Astrocyte (in vitro differentiated cells and primary cell): ENCODE measurements at regions not wholly inside any gene's neighbourhood (a gene's known extent, or its start where the extent isn't known, plus 50 kb on each side); places are given as distances from the start of the nearest gene placed in this dataset.
"Not testable (repeated sequence)": the region's sequence is repeated elsewhere in the genome, so short reads cannot be mapped to it uniquely, and the experiment has no call there.

ENCODE experiments used
- DNase-seq: peaks from one replicate; pipeline ENCODE4 v3.0.0-alpha.2; 2010; ENCODE audit warnings: low read depth
- FAIRE-seq: peaks from 2 replicates; lab custom pipeline; 2011; peaks lifted over from hg19 to GRCh38; lab: Jason Lieb, UNC
- H2AFZ ChIP-seq: 2 replicates; pipeline ENCODE4 v1.6.0; 2012; ENCODE audit warnings: low read depth, low read length, inconsistent platforms
- H3K27ac ChIP-seq: 2 replicates; pipeline ENCODE4 v1.5.1; 2011; ENCODE audit warnings: low read depth, low read length, inconsistent platforms
- H3K27me3 ChIP-seq: 2 replicates; pipeline ENCODE4 v1.6.0; 2011; ENCODE audit warnings: low read length, inconsistent platforms; ENCODE audit not compliant: insufficient read depth
- H3K36me3 ChIP-seq: 2 replicates; pipeline ENCODE4 v1.5.1; 2011; ENCODE audit warnings: low read length, inconsistent platforms; ENCODE audit not compliant: insufficient read depth
- H3K4me1 ChIP-seq: 2 replicates; pipeline ENCODE4 v1.5.1; 2011; ENCODE audit warnings: low read length, inconsistent platforms; ENCODE audit not compliant: insufficient read depth
- H3K4me2 ChIP-seq: 2 replicates; pipeline ENCODE4 v1.6.0; 2012; ENCODE audit warnings: low read length, inconsistent platforms
- H3K4me3 ChIP-seq: 2 replicates; pipeline ENCODE4 v1.5.1; 2011; ENCODE audit warnings: low read depth, mild to moderate bottlenecking, low read length, inconsistent platforms; ENCODE audit not compliant: insufficient read depth
- H3K79me2 ChIP-seq: 2 replicates; pipeline ENCODE4 v1.6.0; 2012; ENCODE audit warnings: mild to moderate bottlenecking, low read length, inconsistent platforms; ENCODE audit not compliant: insufficient read depth
- H3K9ac ChIP-seq: 2 replicates; pipeline ENCODE4 v1.6.0; 2012; ENCODE audit warnings: mild to moderate bottlenecking, low read length, inconsistent platforms
- H3K9me3 ChIP-seq: 2 replicates; pipeline ENCODE4 v1.5.1; 2012; ENCODE audit warnings: low read depth, mild to moderate bottlenecking, low read length, inconsistent platforms; ENCODE audit not compliant: insufficient read depth
- H4K20me1 ChIP-seq: 2 replicates; pipeline ENCODE4 v1.6.0; 2012; ENCODE audit warnings: low read length, inconsistent platforms; ENCODE audit not compliant: insufficient read depth
- H3K27ac Mint-ChIP-seq: one replicate; pipeline ENCODE4 v1.8.0; 2021; ENCODE audit warnings: mild to moderate bottlenecking, mixed read lengths; ENCODE audit not compliant: unreplicated experiment
- H3K27me3 Mint-ChIP-seq: one replicate; pipeline ENCODE4 v1.8.0; 2021; ENCODE audit warnings: low read depth, mixed read lengths; ENCODE audit not compliant: unreplicated experiment
- H3K36me3 Mint-ChIP-seq: one replicate; pipeline ENCODE4 v1.8.0; 2021; ENCODE audit warnings: low read depth, mixed read lengths; ENCODE audit not compliant: unreplicated experiment
- H3K4me1 Mint-ChIP-seq: one replicate; pipeline ENCODE4 v1.8.0; 2021; ENCODE audit warnings: low read depth, mixed read lengths; ENCODE audit not compliant: unreplicated experiment
- H3K4me3 Mint-ChIP-seq: one replicate; pipeline ENCODE4 v1.8.0; 2021; ENCODE audit warnings: mild to moderate bottlenecking, moderate library complexity, mixed read lengths; ENCODE audit not compliant: unreplicated experiment
- H3K9me3 Mint-ChIP-seq: one replicate; pipeline ENCODE4 v1.8.0; 2021; ENCODE audit warnings: mild to moderate bottlenecking, mixed read lengths; ENCODE audit not compliant: unreplicated experiment
- CTCF ChIP-seq: IDR thresholded peaks from 2 replicates; pipeline ENCODE4 v1.5.1; 2011; ENCODE audit warnings: low read depth, mild to moderate bottlenecking, inconsistent platforms, low read length, moderate library complexity; ENCODE audit not compliant: insufficient read depth
- EZH2 ChIP-seq: IDR thresholded peaks from 2 replicates; pipeline ENCODE4 v1.6.1; 2012; ENCODE audit warnings: mild to moderate bottlenecking, low read length, inconsistent platforms; ENCODE audit not compliant: insufficient read depth

- no peak overlapping the region for H3K9ac ChIP-seq
- no peak overlapping the region for H3K4me3 Mint-ChIP-seq
- H2AFZ ChIP-seq = no peak overlapping the region
- no peaks in the 10 kb centered on the region for H3K27me3 ChIP-seq
- no peak overlapping the region for H3K4me3 ChIP-seq
- H3K27me3 Mint-ChIP-seq = no peaks in the 10 kb centered on the region
- no peaks in the 10 kb centered on the region for H3K79me2 ChIP-seq
- no peaks in the 10 kb centered on the region for H3K9me3 ChIP-seq
- no peaks in the 10 kb centered on the region for H3K4me1 ChIP-seq
- H3K4me2 ChIP-seq = no peak overlapping the region
- no peak overlapping the region for H3K27ac Mint-ChIP-seq
- H3K36me3 ChIP-seq = no peaks in the 10 kb centered on the region
- no peaks in the 10 kb centered on the region for H3K36me3 Mint-ChIP-seq
- TF ChIP-seq EZH2 (no peak), CTCF (no peak)
- peaks cover 8% of the 10 kb centered on the region for H3K4me1 Mint-ChIP-seq
- FAIRE-seq (no peak), DNase-seq (no peak)
- H3K27ac ChIP-seq = no peak overlapping the region
- no peaks in the 10 kb centered on the region for H3K9me3 Mint-ChIP-seq
- H4K20me1 ChIP-seq = no peaks in the 10 kb centered on the region
Measured at GRCh38 chr20:39961637-39962244, 727.3 kb downstream of the MAFB start.

- no peak overlapping the region for H3K4me3 Mint-ChIP-seq
- no peak for FAIRE-seq
- Histone ChIP-seq H3K4me2 (no peak overlapping the region), H3K9me3 (no peaks in the 10 kb centered on the region), H2AFZ (no peak overlapping the region), H4K20me1 (no peaks in the 10 kb centered on the region), H3K4me3 (no peak overlapping the region), H3K27ac (no peak overlapping the region), H3K79me2 (no peaks in the 10 kb centered on the region), H3K4me1 (no peaks in the 10 kb centered on the region), H3K9ac (no peak overlapping the region), H3K36me3 (no peaks in the 10 kb centered on the region), H3K27me3 (no peaks in the 10 kb centered on the region)
- TF ChIP-seq EZH2 (no peak), CTCF (no peak)
- H3K36me3 Mint-ChIP-seq = no peaks in the 10 kb centered on the region
- peaks cover 8% of the 10 kb centered on the region for H3K4me1 Mint-ChIP-seq
- no peak for DNase-seq
- H3K27me3 Mint-ChIP-seq = no peaks in the 10 kb centered on the region
- no peak overlapping the region for H3K27ac Mint-ChIP-seq
- H3K9me3 Mint-ChIP-seq = no peaks in the 10 kb centered on the region
Measured at GRCh38 chr20:39960522-39961428, 728.3 kb downstream of the MAFB start.

- H3K27me3 Mint-ChIP-seq, H3K9ac ChIP-seq, H3K4me3 Mint-ChIP-seq, H3K79me2 ChIP-seq, H3K9me3 ChIP-seq, DNase-seq, H3K36me3 ChIP-seq, H3K4me2 ChIP-seq, H2AFZ ChIP-seq, FAIRE-seq, H3K9me3 Mint-ChIP-seq, H3K27me3 ChIP-seq, H3K36me3 Mint-ChIP-seq, H3K4me3 ChIP-seq, H3K4me1 Mint-ChIP-seq, H3K27ac ChIP-seq, H4K20me1 ChIP-seq, H3K27ac Mint-ChIP-seq, H3K4me1 ChIP-seq: not testable (repeated sequence)
Measured at GRCh38 chr20:39957911-39958310, 731.1 kb downstream of the MAFB start.
